Gastroesophageal sphincter (tissue), 4 donors: ENCODE measurements at regions not wholly inside any gene's neighbourhood (a gene's known extent, or its start where the extent isn't known, plus 50 kb on each side); places are given as distances from the start of the nearest gene placed in this dataset.

Experiments used
- ATAC-seq: fragments of 150-250 bp; one replicate; pipeline ENCODE4 v1.9.1; 2016; ENCODE audit warnings: mild to moderate bottlenecking, moderate library complexity
- H3K27ac ChIP-seq, 4 donors: fragments of 200-600 bp; sonication (generic) in 3 of 4; 1 replicate in 3 of 4; 2 replicates in 1 of 4; pipeline ENCODE4 v1.5.1; 2016 to 2019
- H3K27me3 ChIP-seq: fragments of 200-600 bp; sonication (generic); one replicate; pipeline ENCODE4 v1.5.1; 2019
- H3K36me3 ChIP-seq, 2 donors: fragments of 200-600 bp; sonication (generic); one replicate each; pipeline ENCODE4 v1.5.1; 2019; ENCODE audit warnings: control low read depth in 1 of 2
- H3K4me1 ChIP-seq, 3 donors: fragments of 200-600 bp; sonication (generic); 1 replicate in 2 of 3; 2 replicates in 1 of 3; pipeline ENCODE4 v1.5.1; 2016 to 2019; ENCODE audit warnings: control low read depth in 2 of 3
- H3K4me3 ChIP-seq, 2 donors: fragments of 200-600 bp; sonication (generic); one replicate each; pipeline ENCODE4 v1.5.1; 2019; ENCODE audit warnings: mild to moderate bottlenecking in 1 of 2, moderate library complexity in 1 of 2
- H3K9me3 ChIP-seq, 3 donors: fragments of 200-600 bp; sonication (generic); one replicate each; pipeline ENCODE4 v1.5.1; 2017 to 2019; ENCODE audit warnings: control low read depth in 2 of 3
- CTCF ChIP-seq, 4 experiments: fragments of 200-600 bp in 2 of 4; fragments of 450-650 bp in 2 of 4; sonication (generic) in 1 of 4; IDR thresholded peaks; one replicate each; pipeline ENCODE4 v1.5.1; 2017 to 2019; ENCODE audit warnings: antibody characterized with exemption in 4 of 4, mild to moderate bottlenecking in 2 of 4, moderate library complexity in 2 of 4
- EP300 ChIP-seq: sonication (generic); formaldehyde crosslinking; IDR thresholded peaks from one replicate; pipeline ENCODE4 v1.6.1; 2017; ENCODE audit warnings: antibody characterized with exemption, mild to moderate bottlenecking
- POLR2A ChIP-seq, 2 donors: fragments of 450-650 bp; IDR thresholded peaks; one replicate each; pipeline ENCODE4 v1.6.1; 2017; ENCODE audit warnings: antibody characterized with exemption in 2 of 2, mild to moderate bottlenecking in 2 of 2, moderate library complexity in 1 of 2
- POLR2AphosphoS5 ChIP-seq: sonication (generic); formaldehyde crosslinking; IDR thresholded peaks from one replicate; pipeline ENCODE4 v1.6.1; 2017; ENCODE audit warnings: antibody characterized with exemption
- WGBS, 2 donors: methylation state at CpG; one replicate each; pipeline ENCODE4 v1.1.5; 2018; ENCODE audit warnings: low coverage in 1 of 2; 5-methylcytosine and 5-hydroxymethylcytosine counted together

GRCh38 chrX:68941385-68941952 is 112.6 kb downstream of the EFNB1 start:
- H3K36me3 ChIP-seq = no peaks in the 10 kb centered on the region
- no peaks in the 10 kb centered on the region for H3K27me3 ChIP-seq
- TF ChIP-seq CTCF (IDR thresholded peaks at IDR 0.05) (no peak), POLR2AphosphoS5 (no peak), EP300 (no peak), POLR2A (IDR thresholded peaks at IDR 0.05) (no peak)
- H3K4me3 ChIP-seq = no peak overlapping the region
- WGBS, 2 donors = 66% methylated on average over 2 of the region's 4 CpGs; no CpG with 5 or more reads in 1 of the 2 donors
- no peak overlapping the region for H3K27ac ChIP-seq
- no peaks in the 10 kb centered on the region for H3K4me1 ChIP-seq
- H3K9me3 ChIP-seq = no peaks in the 10 kb centered on the region
- ATAC-seq = no peak

- Histone ChIP-seq H3K9me3 (no peaks in the 10 kb centered on the region), H3K27me3 (no peaks in the 10 kb centered on the region), H3K36me3 (no peaks in the 10 kb centered on the region), H3K4me3 (no peak overlapping the region), H3K4me1 (no peaks in the 10 kb centered on the region), H3K27ac (no peak overlapping the region)
- ATAC-seq = no peak
- TF ChIP-seq POLR2AphosphoS5 = no peak
- no peak for TF ChIP-seq CTCF (IDR thresholded peaks at IDR 0.05)
- TF ChIP-seq POLR2A (IDR thresholded peaks at IDR 0.05) = no peak
- no peak for TF ChIP-seq EP300
- no CpG with 5 or more reads among the region's 7 CpGs for WGBS, 2 donors
Observed at GRCh38 chrX:68940601-68941000, 111.8 kb downstream of the EFNB1 start.

- Histone ChIP-seq H3K4me1 (no peaks in the 10 kb centered on the region), H3K27ac (no peak overlapping the region), H3K36me3 (no peaks in the 10 kb centered on the region), H3K4me3 (no peak overlapping the region), H3K9me3 (no peaks in the 10 kb centered on the region), H3K27me3 (no peaks in the 10 kb centered on the region)
- ATAC-seq = no peak
- TF ChIP-seq POLR2A (IDR thresholded peaks at IDR 0.05) (no peak), POLR2AphosphoS5 (no peak), CTCF (IDR thresholded peaks at IDR 0.05) (no peak), EP300 (no peak)
- WGBS, 2 donors = 87 to 100% methylated on average over 1 to 5 of the region's 8 CpGs
Observed at GRCh38 chrX:68939868-68940267, 111.0 kb downstream of the EFNB1 start.

GRCh38 chrX:68938244-68939004 is 109.6 kb downstream of the EFNB1 start:
- no peaks in the 10 kb centered on the region for H3K9me3 ChIP-seq
- no peaks in the 10 kb centered on the region for H3K36me3 ChIP-seq
- WGBS, 2 donors = 86% methylated on average over 3 of the region's 4 CpGs; no CpG with 5 or more reads in 1 of the 2 donors
- peak; percentile 21 for ATAC-seq
- no peak overlapping the region for H3K4me3 ChIP-seq
- H3K27me3 ChIP-seq = no peaks in the 10 kb centered on the region
- no peaks in the 10 kb centered on the region for H3K4me1 ChIP-seq
- TF ChIP-seq POLR2A (IDR thresholded peaks at IDR 0.05) (no peak), POLR2AphosphoS5 (no peak), EP300 (no peak), CTCF (IDR thresholded peaks at IDR 0.05) (no peak)
- H3K27ac ChIP-seq = no peak overlapping the region

GRCh38 chrX:68937581-68937980 is 108.8 kb downstream of the EFNB1 start:
- Histone ChIP-seq H3K4me1 (no peaks in the 10 kb centered on the region), H3K36me3 (no peaks in the 10 kb centered on the region), H3K27ac (no peak overlapping the region), H3K4me3 (no peak overlapping the region), H3K27me3 (no peaks in the 10 kb centered on the region), H3K9me3 (no peaks in the 10 kb centered on the region)
- TF ChIP-seq EP300 = no peak
- ATAC-seq = no peak
- 56 to 93% methylated on average over 1 to 2 of the region's 2 CpGs for WGBS, 2 donors
